ENCODE measurements at regions not wholly inside any gene's neighbourhood (a gene's known extent, or its start where the extent isn't known, plus 50 kb on each side); places are given as distances from the start of the nearest gene placed in this dataset.

DNA sequence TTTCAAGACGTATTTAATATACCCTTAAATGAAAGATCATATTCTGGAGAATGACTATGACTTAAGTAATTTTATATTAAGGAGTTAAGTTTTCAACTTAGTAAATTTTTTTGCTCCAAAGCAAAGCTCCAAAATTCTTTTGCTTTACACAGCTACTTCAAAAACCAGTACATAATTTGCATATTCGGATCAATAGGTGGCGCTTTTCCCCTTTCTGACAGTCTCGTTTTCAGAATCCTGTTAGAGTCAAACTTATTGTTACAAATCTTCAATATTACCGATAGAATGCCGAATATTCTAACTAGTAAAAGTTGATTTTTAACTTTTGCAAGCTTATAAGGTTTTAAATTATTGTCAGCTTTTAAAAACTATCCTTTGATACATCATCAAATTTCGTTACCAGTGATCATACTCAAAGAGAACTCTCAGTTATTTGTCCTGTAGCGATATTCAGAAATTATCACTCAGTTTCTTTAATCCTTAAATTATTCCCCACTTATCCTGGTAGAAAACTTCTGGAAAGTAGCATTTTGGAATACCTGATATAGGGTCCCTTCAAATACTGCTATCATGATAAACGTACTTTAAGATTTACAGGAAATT, 852.7 kb upstream of the KLHL1 start:
- H3K27ac ChIP-seq (ENCODE audit: extremely low read depth, low read depth, low read length), result no peak overlapping the region
- H3K4me3 ChIP-seq (ENCODE audit: low read depth, low read length), result no peak overlapping the region
- no peak for TF ChIP-seq ZNF600 (tag by site-specific recombination; IDR thresholded peaks at IDR 0.05)
- TF ChIP-seq, protein P1, sequence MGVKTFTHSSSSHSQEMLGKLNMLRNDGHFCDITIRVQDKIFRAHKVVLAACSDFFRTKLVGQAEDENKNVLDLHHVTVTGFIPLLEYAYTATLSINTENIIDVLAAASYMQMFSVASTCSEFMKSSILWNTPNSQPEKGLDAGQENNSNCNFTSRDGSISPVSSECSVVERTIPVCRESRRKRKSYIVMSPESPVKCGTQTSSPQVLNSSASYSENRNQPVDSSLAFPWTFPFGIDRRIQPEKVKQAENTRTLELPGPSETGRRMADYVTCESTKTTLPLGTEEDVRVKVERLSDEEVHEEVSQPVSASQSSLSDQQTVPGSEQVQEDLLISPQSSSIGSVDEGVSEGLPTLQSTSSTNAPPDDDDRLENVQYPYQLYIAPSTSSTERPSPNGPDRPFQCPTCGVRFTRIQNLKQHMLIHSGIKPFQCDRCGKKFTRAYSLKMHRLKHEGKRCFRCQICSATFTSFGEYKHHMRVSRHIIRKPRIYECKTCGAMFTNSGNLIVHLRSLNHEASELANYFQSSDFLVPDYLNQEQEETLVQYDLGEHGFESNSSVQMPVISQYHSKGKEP (tag by site-specific recombination; IDR thresholded peaks at IDR 0.05), result no peak
- peak; percentile 55 for TF ChIP-seq ZNF654 (tag by site-specific recombination; IDR thresholded peaks at IDR 0.05; ENCODE audit: low read depth)
- no peaks in the 10 kb centered on the region for H3K4me1 ChIP-seq (ENCODE audit: control insufficient read depth, insufficient read depth, low read length)
- POLR2A ChIA-PET, result no interaction called here
- H3K36me3 ChIP-seq (ENCODE audit: control insufficient read depth in 2 of 2, insufficient read depth in 1 of 2, low read length in 2 of 2), result no peaks in the 10 kb centered on the region
- CTCF ChIA-PET, result interaction anchor here (0.7 to 0.8 kb wide), 2 partner anchors 20 to 25 kb away, joined by 3 to 4 read pairs; no protein-coding TSS in a partner anchor
- H3K9me3 ChIP-seq (ENCODE audit: control insufficient read depth, insufficient read depth, low read depth, low read length), result no peaks in the 10 kb centered on the region

DNA sequence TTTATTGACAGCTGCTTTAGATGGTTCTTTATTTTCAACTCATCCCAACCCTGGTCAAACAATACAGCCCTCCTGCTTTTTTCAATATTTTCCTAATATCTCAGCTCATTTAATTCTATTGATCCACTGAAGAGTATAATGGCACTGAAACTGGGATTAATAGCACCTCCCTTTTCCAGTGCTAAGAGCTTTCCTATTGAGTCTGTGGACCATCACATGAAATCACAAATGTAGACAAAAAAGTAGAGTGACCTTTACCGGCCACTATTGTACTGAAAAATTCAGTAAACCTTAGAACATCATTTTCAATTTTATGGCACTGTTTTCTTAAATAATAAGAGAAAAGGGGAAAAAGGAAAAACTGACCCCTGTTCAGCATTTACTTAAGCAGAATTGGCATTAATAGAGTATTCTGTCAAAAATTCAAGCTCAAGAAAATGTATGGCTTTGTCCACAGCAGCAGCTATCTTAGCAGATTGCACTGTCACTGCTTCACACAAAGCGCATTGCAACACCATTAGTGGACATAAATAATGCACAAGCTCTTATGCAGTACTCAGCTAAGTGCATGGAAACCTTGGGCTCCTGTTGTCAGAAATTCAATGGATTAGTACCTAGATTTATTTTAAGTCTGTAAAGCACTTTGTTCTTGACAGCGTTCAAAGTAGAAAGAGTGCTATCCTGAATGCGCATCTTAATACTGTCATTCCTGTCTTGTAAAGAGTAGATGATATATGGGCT, 851.0 kb upstream of the KLHL1 start:
- TF ChIP-seq KLF16 (tag by site-specific recombination; IDR thresholded peaks at IDR 0.05) (no peak), YY2 (tag by site-specific recombination; IDR thresholded peaks at IDR 0.05) (no peak)
- TF ChIP-seq, protein P2, sequence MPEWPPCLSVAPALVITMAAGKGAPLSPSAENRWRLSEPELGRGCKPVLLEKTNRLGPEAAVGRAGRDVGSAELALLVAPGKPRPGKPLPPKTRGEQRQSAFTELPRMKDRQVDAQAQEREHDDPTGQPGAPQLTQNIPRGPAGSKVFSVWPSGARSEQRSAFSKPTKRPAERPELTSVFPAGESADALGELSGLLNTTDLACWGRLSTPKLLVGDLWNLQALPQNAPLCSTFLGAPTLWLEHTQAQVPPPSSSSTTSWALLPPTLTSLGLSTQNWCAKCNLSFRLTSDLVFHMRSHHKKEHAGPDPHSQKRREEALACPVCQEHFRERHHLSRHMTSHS (tag by site-specific recombination; IDR thresholded peaks at IDR 0.05), result no peak

DNA sequence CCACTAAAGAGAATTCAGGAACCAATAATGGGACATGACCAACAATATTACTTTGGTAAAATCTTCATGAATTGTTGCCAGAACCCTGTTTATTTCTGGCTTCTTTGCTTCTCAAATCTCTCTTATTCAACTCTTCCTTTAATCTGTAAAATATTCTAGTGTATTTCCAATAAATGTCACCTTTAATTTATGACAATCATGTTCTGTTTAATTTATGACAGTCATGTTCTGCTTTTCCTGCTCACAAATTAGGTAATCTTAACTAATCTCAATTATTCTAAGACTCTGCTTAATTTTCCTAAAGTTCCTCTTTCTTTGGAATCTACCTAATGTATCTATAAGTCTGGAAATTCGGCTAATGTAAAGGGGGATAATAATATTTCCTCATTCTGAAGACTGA, 847.6 kb upstream of the KLHL1 start:
- ChIA-PET CTCF (no interaction called here), POLR2A (no interaction called here)
- no peak overlapping the region for H3K4me3 ChIP-seq (ENCODE audit: low read depth, low read length)

More for the DNA sequence above, 851.0 kb upstream of the KLHL1 start:
- H3K36me3 ChIP-seq (ENCODE audit: control insufficient read depth in 2 of 2, insufficient read depth in 1 of 2, low read length in 2 of 2), result no peaks in the 10 kb centered on the region
- no peaks in the 10 kb centered on the region for H3K4me1 ChIP-seq (ENCODE audit: control insufficient read depth, insufficient read depth, low read length)
- no peak overlapping the region for H3K4me3 ChIP-seq (ENCODE audit: low read depth, low read length)
- no peaks in the 10 kb centered on the region for H3K9me3 ChIP-seq (ENCODE audit: control insufficient read depth, insufficient read depth, low read depth, low read length)
- ChIA-PET CTCF (no interaction called here), POLR2A (no interaction called here)
- no peak overlapping the region for H3K27ac ChIP-seq (ENCODE audit: extremely low read depth, low read depth, low read length)

DNA sequence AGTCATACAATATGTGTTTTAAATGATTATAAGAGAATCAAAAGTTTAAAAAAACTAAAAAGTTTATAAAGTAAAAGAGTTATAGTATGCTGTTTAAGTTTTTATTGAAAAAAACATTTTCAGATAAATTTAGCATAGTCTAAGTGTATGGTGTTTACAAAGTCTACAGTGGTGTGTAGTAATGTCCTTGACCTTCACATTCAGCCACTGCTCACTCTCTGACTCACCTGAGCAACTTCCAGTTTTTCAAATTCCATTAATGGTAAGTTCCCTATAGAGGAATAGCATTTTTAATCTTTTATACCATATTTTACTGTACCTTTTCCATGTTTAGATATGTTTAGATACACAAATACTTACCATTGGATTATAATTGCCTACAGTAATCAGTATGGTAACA, 842.4 kb upstream of the KLHL1 start:
- no peaks in the 10 kb centered on the region for H3K4me1 ChIP-seq (ENCODE audit: control insufficient read depth, insufficient read depth, low read length)
- H3K36me3 ChIP-seq (ENCODE audit: control insufficient read depth in 2 of 2, insufficient read depth in 1 of 2, low read length in 2 of 2), result no peaks in the 10 kb centered on the region
- no peak overlapping the region for H3K4me3 ChIP-seq (ENCODE audit: low read depth, low read length)
- ChIA-PET POLR2A (no interaction called here), CTCF (no interaction called here)
- H3K27ac ChIP-seq (ENCODE audit: extremely low read depth, low read depth, low read length), result no peak overlapping the region
- H3K9me3 ChIP-seq (ENCODE audit: control insufficient read depth, insufficient read depth, low read depth, low read length), result no peaks in the 10 kb centered on the region
- TF ChIP-seq ZNF596 (tag by site-specific recombination; IDR thresholded peaks at IDR 0.05), result no peak
- no peak for TF ChIP-seq ZNF155 (tag by site-specific recombination; IDR thresholded peaks at IDR 0.05)
- no peak for TF ChIP-seq FEZF1 (tag by site-specific recombination; IDR thresholded peaks at IDR 0.05)
- no peak for TF ChIP-seq ZNF214 (tag by site-specific recombination; IDR thresholded peaks at IDR 0.05; ENCODE audit: borderline replicate concordance)
- TF ChIP-seq, protein P1 (tag by site-specific recombination; IDR thresholded peaks at IDR 0.05), result no peak
- no peak for TF ChIP-seq ZNF837 (tag by site-specific recombination; IDR thresholded peaks at IDR 0.05)
- TF ChIP-seq ZNF16 (tag by site-specific recombination; IDR thresholded peaks at IDR 0.05; ENCODE audit: low read depth), result no peak
- no peak for TF ChIP-seq ZNF175 (tag by site-specific recombination; IDR thresholded peaks at IDR 0.05)
- TF ChIP-seq ZBTB8A (tag by site-specific recombination; IDR thresholded peaks at IDR 0.05), result no peak
- TF ChIP-seq ZNF600 (tag by site-specific recombination; IDR thresholded peaks at IDR 0.05), result no peak
- no peak for TF ChIP-seq ZBTB17 (tag by site-specific recombination; IDR thresholded peaks at IDR 0.05)
- TF ChIP-seq ZNF138 (tag by site-specific recombination; IDR thresholded peaks at IDR 0.05; ENCODE audit: borderline replicate concordance), result no peak
- TF ChIP-seq ZNF629 (tag by site-specific recombination; IDR thresholded peaks at IDR 0.05), result no peak
- TF ChIP-seq IKZF3 (tag by site-specific recombination; IDR thresholded peaks at IDR 0.05), result no peak
- TF ChIP-seq, protein P3, sequence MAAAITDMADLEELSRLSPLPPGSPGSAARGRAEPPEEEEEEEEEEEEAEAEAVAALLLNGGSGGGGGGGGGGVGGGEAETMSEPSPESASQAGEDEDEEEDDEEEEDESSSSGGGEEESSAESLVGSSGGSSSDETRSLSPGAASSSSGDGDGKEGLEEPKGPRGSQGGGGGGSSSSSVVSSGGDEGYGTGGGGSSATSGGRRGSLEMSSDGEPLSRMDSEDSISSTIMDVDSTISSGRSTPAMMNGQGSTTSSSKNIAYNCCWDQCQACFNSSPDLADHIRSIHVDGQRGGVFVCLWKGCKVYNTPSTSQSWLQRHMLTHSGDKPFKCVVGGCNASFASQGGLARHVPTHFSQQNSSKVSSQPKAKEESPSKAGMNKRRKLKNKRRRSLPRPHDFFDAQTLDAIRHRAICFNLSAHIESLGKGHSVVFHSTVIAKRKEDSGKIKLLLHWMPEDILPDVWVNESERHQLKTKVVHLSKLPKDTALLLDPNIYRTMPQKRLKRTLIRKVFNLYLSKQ (tag by site-specific recombination; IDR thresholded peaks at IDR 0.05; ENCODE audit: borderline replicate concordance), result no peak

More for the DNA sequence above, 847.6 kb upstream of the KLHL1 start:
- no peak for TF ChIP-seq ZNF571 (tag by site-specific recombination; IDR thresholded peaks at IDR 0.05)
- H3K4me1 ChIP-seq (ENCODE audit: control insufficient read depth, insufficient read depth, low read length), result no peaks in the 10 kb centered on the region
- H3K27ac ChIP-seq (ENCODE audit: extremely low read depth, low read depth, low read length), result no peak overlapping the region
- H3K36me3 ChIP-seq (ENCODE audit: control insufficient read depth in 2 of 2, insufficient read depth in 1 of 2, low read length in 2 of 2), result no peaks in the 10 kb centered on the region
- H3K9me3 ChIP-seq (ENCODE audit: control insufficient read depth, insufficient read depth, low read depth, low read length), result no peaks in the 10 kb centered on the region

All from HEK293 (cell line).